ENCODE measurements at regions not wholly inside any gene's neighbourhood (a gene's known extent, or its start where the extent isn't known, plus 50 kb on each side); places are given as distances from the start of the nearest gene placed in this dataset.
"Not testable (repeated sequence)": the region's sequence is repeated elsewhere in the genome, so short reads cannot be mapped to it uniquely, and the experiment has no call there.

GRCh38 chr14:97077687-97078086 lies 280.5 kb downstream of the VRK1 start:
- DNase-seq, result no peak

GRCh38 chr14:97080991-97081390 lies 283.8 kb downstream of the VRK1 start:
- no peak for DNase-seq

DNA sequence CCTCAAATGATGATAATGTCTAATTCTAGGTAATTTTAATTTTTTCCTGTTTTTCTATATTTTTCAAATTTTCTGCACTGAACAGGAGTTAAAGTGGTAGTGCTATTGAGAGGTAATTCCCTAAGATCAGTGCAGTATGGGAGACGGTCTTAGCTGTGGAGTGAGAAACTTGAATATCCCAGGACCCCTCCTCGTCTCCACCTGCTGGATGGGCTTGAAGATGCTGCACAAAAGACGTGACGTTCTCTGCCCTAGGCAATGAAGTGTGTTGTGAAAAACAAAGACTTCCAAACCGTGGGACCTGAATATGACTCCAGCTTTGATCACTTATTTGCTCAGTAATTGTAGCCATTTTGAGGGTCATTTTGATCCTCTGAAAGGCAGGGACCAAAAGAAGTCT lies 298.1 kb downstream of the VRK1 start:
- no peak for DNase-seq

DNA sequence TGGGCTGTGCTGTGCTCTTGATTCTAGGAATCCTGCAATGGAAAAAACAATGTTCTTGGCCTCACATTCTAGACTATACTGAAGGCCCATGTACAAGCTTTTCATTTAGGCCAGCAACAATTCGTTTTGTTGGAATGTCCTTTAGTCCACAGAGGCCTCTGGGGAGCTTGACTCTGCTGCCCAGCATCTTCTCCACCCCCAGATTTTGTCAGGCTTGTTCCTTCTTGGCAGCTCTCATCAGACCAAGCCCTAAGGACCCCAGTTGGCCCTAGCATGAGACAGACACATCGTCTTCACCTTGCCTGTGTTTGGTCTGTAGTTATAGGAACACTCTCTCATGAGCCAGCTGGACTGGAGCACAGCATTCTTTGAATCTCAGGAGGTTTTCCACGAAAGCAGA lies 300.1 kb downstream of the VRK1 start:
- DNase-seq, result no peak

- DNase-seq, result no peak
Measured at GRCh38 chr14:97100306-97100705, 303.1 kb downstream of the VRK1 start.

- no peak for DNase-seq
Measured at GRCh38 chr14:97101561-97101960, 304.4 kb downstream of the VRK1 start.

DNA sequence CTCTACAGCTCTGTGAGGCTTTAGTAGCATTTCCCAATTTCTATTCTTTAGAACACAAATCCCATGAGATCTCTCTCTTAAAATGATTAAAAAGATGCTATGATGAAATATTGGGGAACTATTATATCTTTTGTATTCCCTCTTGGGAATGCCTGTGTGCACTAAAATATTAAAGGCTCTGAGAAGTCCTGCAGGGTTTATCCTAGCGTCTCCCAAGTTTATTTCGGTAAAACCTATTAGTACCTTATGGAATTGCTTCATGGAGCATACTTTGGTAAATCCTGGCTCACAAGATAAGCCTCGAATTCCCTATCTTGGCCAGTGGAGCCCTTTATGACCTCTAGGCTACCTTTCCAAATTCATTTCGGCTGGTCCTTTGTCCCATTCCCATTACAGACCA lies 306.8 kb downstream of the VRK1 start:
- DNase-seq, result no peak

- no peak for DNase-seq
Measured at GRCh38 chr14:97106166-97106565, 309.0 kb downstream of the VRK1 start.

- no peak for DNase-seq
Measured at GRCh38 chr14:97106609-97107008, 309.4 kb downstream of the VRK1 start.

DNA sequence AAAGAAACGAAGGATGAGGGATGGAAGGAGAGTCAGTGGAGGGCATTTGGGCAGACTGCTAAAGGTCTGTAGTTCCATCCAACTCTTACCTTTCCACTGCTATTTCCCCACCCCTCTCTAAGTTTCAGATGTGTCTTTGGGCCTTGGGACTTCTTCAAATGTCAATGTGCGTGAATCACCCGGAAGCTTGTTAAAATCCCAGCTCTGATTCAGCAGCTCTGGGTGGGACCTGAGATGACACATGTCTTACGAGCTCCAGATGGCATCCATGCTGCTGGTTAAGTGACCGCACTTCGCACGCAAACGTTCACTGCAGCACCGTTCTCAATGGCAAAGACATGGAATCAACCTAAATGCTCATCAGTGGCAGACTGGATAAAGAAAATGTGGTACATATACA lies 309.9 kb downstream of the VRK1 start:
- DNase-seq, result no peak

GRCh38 chr14:97107760-97108159 lies 310.6 kb downstream of the VRK1 start:
- no peak for DNase-seq

- DNase-seq, result no peak
Measured at GRCh38 chr14:97109234-97109633, 312.1 kb downstream of the VRK1 start.

GRCh38 chr14:97113339-97113738 lies 316.2 kb downstream of the VRK1 start:
- DNase-seq, result no peak

DNA sequence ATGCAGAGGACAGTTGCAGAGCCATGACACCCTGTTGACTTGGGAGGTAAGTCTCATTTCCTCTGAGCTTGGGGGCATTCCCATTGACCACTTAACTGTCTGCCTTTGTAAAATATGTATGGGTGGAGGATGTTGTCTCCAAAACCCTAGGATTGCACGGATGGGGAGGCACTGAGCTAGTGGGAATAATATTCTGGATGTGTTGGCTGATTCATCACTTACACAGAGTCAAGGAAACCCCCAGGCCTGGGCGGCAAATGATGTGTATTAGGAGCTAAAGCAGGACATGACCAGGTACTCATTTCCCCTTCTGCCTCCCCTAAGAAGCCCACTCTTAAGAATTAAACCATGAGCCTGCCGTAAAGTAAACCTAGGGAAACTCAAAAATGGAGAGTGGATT lies 319.4 kb downstream of the VRK1 start:
- DNase-seq, result no peak

GRCh38 chr14:97117693-97118092 lies 320.5 kb downstream of the VRK1 start:
- DNase-seq, result no peak

DNA sequence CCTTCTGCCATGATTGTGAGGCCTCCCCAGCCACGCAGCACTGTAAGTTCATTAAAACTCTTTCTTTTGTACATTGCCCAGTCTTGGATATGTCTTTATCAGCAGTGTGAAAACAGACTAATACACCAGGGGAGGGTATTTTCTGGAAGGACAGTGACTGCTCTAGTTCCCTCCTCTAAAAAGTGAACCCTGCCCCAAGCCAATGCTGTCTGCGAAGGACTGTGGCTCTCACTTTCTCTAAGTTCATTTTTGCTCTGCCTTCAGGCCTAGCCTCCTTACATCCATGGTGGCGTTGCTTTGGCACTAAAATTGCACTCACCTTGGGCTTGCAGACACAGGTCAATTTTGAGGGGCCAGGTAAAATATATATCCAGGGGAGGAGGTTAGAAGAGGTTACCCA lies 323.0 kb downstream of the VRK1 start:
- no peak for DNase-seq

- DNase-seq, result peak; percentile 71
Measured at GRCh38 chr14:97120611-97121031, 323.4 kb downstream of the VRK1 start.

DNA sequence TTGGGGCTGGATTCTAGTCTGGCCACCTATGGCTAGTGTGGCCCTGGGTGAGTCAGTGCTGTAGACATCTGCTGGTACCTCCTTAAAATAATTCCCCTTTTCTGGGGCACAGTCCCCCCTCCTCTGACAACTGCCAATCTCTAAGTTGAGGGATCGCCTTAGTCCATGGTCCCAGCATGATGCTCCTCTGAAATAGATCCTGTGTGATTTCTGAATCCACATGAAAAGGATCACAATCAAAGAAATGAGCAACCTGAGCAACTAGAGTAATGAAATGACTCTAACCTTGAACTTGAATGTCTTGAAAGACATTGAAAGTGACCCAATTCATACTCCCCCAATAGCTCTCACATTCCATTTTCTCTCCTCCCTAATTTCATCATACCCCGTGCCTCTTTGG lies 332.5 kb downstream of the VRK1 start:
- no peak for DNase-seq

GRCh38 chr14:97135847-97136246 lies 338.7 kb downstream of the VRK1 start:
- not testable (repeated sequence) for DNase-seq

- no peak for DNase-seq
Measured at GRCh38 chr14:97137705-97138104, 340.5 kb downstream of the VRK1 start.

GRCh38 chr14:97138801-97139200 lies 341.6 kb downstream of the VRK1 start:
- DNase-seq, result no peak

GRCh38 chr14:97143011-97143410 lies 345.8 kb downstream of the VRK1 start:
- no peak for DNase-seq

- no peak for DNase-seq
Measured at GRCh38 chr14:97143456-97143855, 346.3 kb downstream of the VRK1 start.

GRCh38 chr14:97148021-97148420 lies 350.8 kb downstream of the VRK1 start:
- DNase-seq, result not testable (repeated sequence)

DNA sequence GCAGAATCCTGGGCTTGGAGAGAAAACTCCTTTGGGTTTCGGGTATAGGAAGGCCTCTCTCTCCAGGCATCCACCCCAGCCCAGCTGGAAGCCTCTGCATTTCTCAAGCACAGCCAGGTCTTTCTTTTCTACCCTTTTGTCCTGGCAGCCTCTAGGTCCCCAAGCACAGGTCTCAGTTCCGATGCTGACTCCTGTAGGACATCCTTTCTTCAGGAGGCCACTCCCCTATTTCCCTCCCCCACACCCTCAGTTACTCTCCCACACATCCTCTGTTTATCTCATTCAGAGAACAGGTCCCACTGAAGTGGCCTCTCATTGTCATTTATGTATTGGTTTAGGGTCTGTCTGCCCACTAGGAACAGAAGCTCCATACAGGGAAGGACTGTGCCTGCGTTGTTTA lies 352.6 kb downstream of the VRK1 start:
- no peak for DNase-seq

GRCh38 chr14:97153527-97153926 lies 356.3 kb downstream of the VRK1 start:
- DNase-seq, result no peak

Data from activated CD4-positive, alpha-beta T cell treated with anti-CD3 and anti-CD28 coated beads for 48 hours (primary cell).